GM23338 (cell line): ENCODE measurements at regions not wholly inside any gene's neighbourhood (a gene's known extent, or its start where the extent isn't known, plus 50 kb on each side); places are given as distances from the start of the nearest gene placed in this dataset.

Experiments
- ATAC-seq: fragments of 200-7000 bp; cut with Tn5 transposase; 3 replicates; pipeline ENCODE4 v1.9.1; 2020
- DNase-seq: peaks from one replicate; pipeline ENCODE4 v3.0.0-alpha.2; 2015; ENCODE audit warnings: low spot score
- H2AFZ ChIP-seq: fragments of 200-600 bp; sonication (generic); 2 replicates; pipeline ENCODE4 v1.8.0; 2016; ENCODE audit warnings: antibody characterized with exemption, mild to moderate bottlenecking, moderate library complexity
- H3F3A ChIP-seq: fragments of 200-600 bp; sonication (generic); replicated peaks from 2 replicates; pipeline ENCODE4 v1.8.0; 2017; ENCODE audit warnings: antibody characterized with exemption, mixed run types, low read depth
- H3K27ac ChIP-seq: fragments of 200-600 bp; sonication (generic); 2 replicates; pipeline ENCODE4 v1.6.1; 2016; ENCODE audit warnings: low read depth
- H3K27me3 ChIP-seq: fragments of 200-600 bp; sonication (generic); 2 replicates; pipeline ENCODE4 v1.8.0; 2016; ENCODE audit warnings: mild to moderate bottlenecking, mixed run types, moderate library complexity; ENCODE audit not compliant: insufficient read depth
- H3K36me3 ChIP-seq: fragments of 200-600 bp; sonication (generic); 2 replicates; pipeline ENCODE4 v1.8.0; 2016; ENCODE audit warnings: mild to moderate bottlenecking; ENCODE audit not compliant: insufficient read depth
- H3K4me1 ChIP-seq: fragments of 200-600 bp; sonication (generic); 2 replicates; pipeline ENCODE4 v1.8.0; 2016; ENCODE audit warnings: mild to moderate bottlenecking, moderate library complexity; ENCODE audit not compliant: insufficient read depth
- H3K4me2 ChIP-seq: fragments of 200-600 bp; sonication (generic); 2 replicates; pipeline ENCODE4 v1.7.1; 2017; ENCODE audit warnings: mixed run types
- H3K4me3 ChIP-seq: fragments of 200-600 bp; sonication (generic); 2 replicates; pipeline ENCODE4 v1.6.1; 2016; ENCODE audit warnings: mixed run types
- H3K79me2 ChIP-seq: fragments of 200-600 bp; sonication (generic); replicated peaks from 2 replicates; pipeline ENCODE4 v1.8.0; 2017; ENCODE audit warnings: mild to moderate bottlenecking; ENCODE audit not compliant: insufficient read depth
- H3K9me2 ChIP-seq: fragments of 200-600 bp; sonication (generic); 2 replicates; pipeline ENCODE4 v1.8.0; 2017; ENCODE audit not compliant: insufficient read depth
- H4K20me1 ChIP-seq: fragments of 200-600 bp; sonication (generic); replicated peaks from 2 replicates; pipeline ENCODE4 v1.8.0; 2017; ENCODE audit warnings: mild to moderate bottlenecking; ENCODE audit not compliant: insufficient read depth
- H3K27ac Mint-ChIP-seq: 2 replicates; pipeline ENCODE4 v1.8.0; 2020; ENCODE audit warnings: inconsistent platforms, mild to moderate bottlenecking, moderate library complexity, mixed read lengths
- H3K27me3 Mint-ChIP-seq: 3 replicates; pipeline ENCODE4 v1.8.0; 2022; ENCODE audit warnings: low read depth, mild to moderate bottlenecking, moderate library complexity, mixed read lengths, inconsistent platforms; ENCODE audit not compliant: insufficient read depth, poor library complexity
- H3K36me3 Mint-ChIP-seq: 3 replicates; pipeline ENCODE4 v1.8.0; 2021; ENCODE audit warnings: low read depth, mild to moderate bottlenecking, inconsistent platforms, moderate library complexity, mixed read lengths
- H3K4me1 Mint-ChIP-seq: 3 replicates; pipeline ENCODE4 v1.8.0; 2020; ENCODE audit warnings: mild to moderate bottlenecking, inconsistent platforms, mixed read lengths
- H3K4me3 Mint-ChIP-seq: 3 replicates; pipeline ENCODE4 v1.8.0; 2021; ENCODE audit warnings: moderate library complexity, mild to moderate bottlenecking, inconsistent platforms, mixed read lengths
- H3K9me3 Mint-ChIP-seq: 3 replicates; pipeline ENCODE4 v1.8.0; 2020; ENCODE audit warnings: moderate library complexity, mild to moderate bottlenecking, inconsistent platforms, mixed read lengths
- CREB1 ChIP-seq: fragments of 250-450 bp; sonication (Bioruptor Pico); IDR thresholded peaks from 2 replicates; pipeline ENCODE4 v1.5.0; 2020; ENCODE audit warnings: low read depth, mild to moderate bottlenecking, moderate library complexity
- EZH2 ChIP-seq: fragments of 200-600 bp; sonication (generic); IDR thresholded peaks from one replicate; pipeline ENCODE4 v1.8.0; 2017; ENCODE audit warnings: antibody characterized with exemption, mild to moderate bottlenecking, low read depth; ENCODE audit not compliant: unreplicated experiment
- EZH2phosphoT487 ChIP-seq: fragments of 200-600 bp; sonication (generic); IDR thresholded peaks from one replicate; pipeline ENCODE4 v1.8.1; 2018; ENCODE audit warnings: antibody characterized with exemption; ENCODE audit not compliant: unreplicated experiment
- JUNB ChIP-seq: IDR thresholded peaks from one replicate; pipeline ENCODE4 v1.6.1; 2016; ENCODE audit warnings: antibody characterized with exemption; ENCODE audit not compliant: unreplicated experiment
- NANOG ChIP-seq: IDR thresholded peaks from 2 replicates; pipeline ENCODE4 v1.6.1; 2016; ENCODE audit warnings: antibody characterized with exemption, borderline replicate concordance
- POLR2AphosphoS5 ChIP-seq: IDR thresholded peaks from 2 replicates; pipeline ENCODE4 v1.6.1; 2016; ENCODE audit warnings: antibody characterized with exemption, low read depth
- STAT1 ChIP-seq: IDR thresholded peaks from one replicate; pipeline ENCODE4 v1.6.1; 2016; ENCODE audit warnings: antibody characterized with exemption; ENCODE audit not compliant: unreplicated experiment
- ZNF114 ChIP-seq: fragments of 250-450 bp; sonication (Bioruptor Pico); IDR thresholded peaks from 2 replicates; pipeline ENCODE4 v1.5.0; 2020; ENCODE audit warnings: mild to moderate bottlenecking, moderate library complexity
- TF ChIP-seq, protein P1 (sequence below), 2 experiments: fragments of 200-600 bp in 1 of 2; sonication (generic) in 1 of 2; conservative IDR thresholded peaks; 2 replicates each; pipeline versions ENCODE4 v1.5.1 to v1.6.1; 2016 to 2017; ENCODE audit warnings: antibody characterized with exemption in 2 of 2, low read depth in 2 of 2, mild to moderate bottlenecking in 2 of 2, moderate library complexity in 1 of 2
- TF ChIP-seq, protein P2 (sequence below): fragments of 250-450 bp; sonication (Bioruptor Pico); IDR thresholded peaks from 2 replicates; pipeline ENCODE4 v1.5.0; 2020; ENCODE audit warnings: mild to moderate bottlenecking, moderate library complexity
- TF ChIP-seq, protein P3 (sequence below): IDR thresholded peaks from 2 replicates; pipeline ENCODE4 v1.6.1; 2016; ENCODE audit warnings: antibody characterized with exemption

- peaks cover 2% of the 10 kb centered on the region for H3K27me3 Mint-ChIP-seq
- H3K4me2 ChIP-seq = no peak overlapping the region
- ATAC-seq = no peak
- H2AFZ ChIP-seq = no peak overlapping the region
- no peak overlapping the region for H3K4me3 Mint-ChIP-seq
- H3K27me3 ChIP-seq = no peaks in the 10 kb centered on the region
- no peaks in the 10 kb centered on the region for H4K20me1 ChIP-seq
- no peak overlapping the region for H3K27ac ChIP-seq
- no peaks in the 10 kb centered on the region for H3K36me3 ChIP-seq
- no peak for TF ChIP-seq POLR2AphosphoS5
- no peak for TF ChIP-seq CREB1
- TF ChIP-seq, protein P1, sequence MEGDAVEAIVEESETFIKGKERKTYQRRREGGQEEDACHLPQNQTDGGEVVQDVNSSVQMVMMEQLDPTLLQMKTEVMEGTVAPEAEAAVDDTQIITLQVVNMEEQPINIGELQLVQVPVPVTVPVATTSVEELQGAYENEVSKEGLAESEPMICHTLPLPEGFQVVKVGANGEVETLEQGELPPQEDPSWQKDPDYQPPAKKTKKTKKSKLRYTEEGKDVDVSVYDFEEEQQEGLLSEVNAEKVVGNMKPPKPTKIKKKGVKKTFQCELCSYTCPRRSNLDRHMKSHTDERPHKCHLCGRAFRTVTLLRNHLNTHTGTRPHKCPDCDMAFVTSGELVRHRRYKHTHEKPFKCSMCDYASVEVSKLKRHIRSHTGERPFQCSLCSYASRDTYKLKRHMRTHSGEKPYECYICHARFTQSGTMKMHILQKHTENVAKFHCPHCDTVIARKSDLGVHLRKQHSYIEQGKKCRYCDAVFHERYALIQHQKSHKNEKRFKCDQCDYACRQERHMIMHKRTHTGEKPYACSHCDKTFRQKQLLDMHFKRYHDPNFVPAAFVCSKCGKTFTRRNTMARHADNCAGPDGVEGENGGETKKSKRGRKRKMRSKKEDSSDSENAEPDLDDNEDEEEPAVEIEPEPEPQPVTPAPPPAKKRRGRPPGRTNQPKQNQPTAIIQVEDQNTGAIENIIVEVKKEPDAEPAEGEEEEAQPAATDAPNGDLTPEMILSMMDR (conservative IDR thresholded peaks at IDR 0.05; ENCODE audit: low read depth in 2 of 2) = no peak
- TF ChIP-seq EZH2 = no peak
- TF ChIP-seq ZNF114 (CRISPR knock-in tag) = no peak
- no peak for TF ChIP-seq STAT1
- no peak for TF ChIP-seq NANOG
- TF ChIP-seq, protein P2, sequence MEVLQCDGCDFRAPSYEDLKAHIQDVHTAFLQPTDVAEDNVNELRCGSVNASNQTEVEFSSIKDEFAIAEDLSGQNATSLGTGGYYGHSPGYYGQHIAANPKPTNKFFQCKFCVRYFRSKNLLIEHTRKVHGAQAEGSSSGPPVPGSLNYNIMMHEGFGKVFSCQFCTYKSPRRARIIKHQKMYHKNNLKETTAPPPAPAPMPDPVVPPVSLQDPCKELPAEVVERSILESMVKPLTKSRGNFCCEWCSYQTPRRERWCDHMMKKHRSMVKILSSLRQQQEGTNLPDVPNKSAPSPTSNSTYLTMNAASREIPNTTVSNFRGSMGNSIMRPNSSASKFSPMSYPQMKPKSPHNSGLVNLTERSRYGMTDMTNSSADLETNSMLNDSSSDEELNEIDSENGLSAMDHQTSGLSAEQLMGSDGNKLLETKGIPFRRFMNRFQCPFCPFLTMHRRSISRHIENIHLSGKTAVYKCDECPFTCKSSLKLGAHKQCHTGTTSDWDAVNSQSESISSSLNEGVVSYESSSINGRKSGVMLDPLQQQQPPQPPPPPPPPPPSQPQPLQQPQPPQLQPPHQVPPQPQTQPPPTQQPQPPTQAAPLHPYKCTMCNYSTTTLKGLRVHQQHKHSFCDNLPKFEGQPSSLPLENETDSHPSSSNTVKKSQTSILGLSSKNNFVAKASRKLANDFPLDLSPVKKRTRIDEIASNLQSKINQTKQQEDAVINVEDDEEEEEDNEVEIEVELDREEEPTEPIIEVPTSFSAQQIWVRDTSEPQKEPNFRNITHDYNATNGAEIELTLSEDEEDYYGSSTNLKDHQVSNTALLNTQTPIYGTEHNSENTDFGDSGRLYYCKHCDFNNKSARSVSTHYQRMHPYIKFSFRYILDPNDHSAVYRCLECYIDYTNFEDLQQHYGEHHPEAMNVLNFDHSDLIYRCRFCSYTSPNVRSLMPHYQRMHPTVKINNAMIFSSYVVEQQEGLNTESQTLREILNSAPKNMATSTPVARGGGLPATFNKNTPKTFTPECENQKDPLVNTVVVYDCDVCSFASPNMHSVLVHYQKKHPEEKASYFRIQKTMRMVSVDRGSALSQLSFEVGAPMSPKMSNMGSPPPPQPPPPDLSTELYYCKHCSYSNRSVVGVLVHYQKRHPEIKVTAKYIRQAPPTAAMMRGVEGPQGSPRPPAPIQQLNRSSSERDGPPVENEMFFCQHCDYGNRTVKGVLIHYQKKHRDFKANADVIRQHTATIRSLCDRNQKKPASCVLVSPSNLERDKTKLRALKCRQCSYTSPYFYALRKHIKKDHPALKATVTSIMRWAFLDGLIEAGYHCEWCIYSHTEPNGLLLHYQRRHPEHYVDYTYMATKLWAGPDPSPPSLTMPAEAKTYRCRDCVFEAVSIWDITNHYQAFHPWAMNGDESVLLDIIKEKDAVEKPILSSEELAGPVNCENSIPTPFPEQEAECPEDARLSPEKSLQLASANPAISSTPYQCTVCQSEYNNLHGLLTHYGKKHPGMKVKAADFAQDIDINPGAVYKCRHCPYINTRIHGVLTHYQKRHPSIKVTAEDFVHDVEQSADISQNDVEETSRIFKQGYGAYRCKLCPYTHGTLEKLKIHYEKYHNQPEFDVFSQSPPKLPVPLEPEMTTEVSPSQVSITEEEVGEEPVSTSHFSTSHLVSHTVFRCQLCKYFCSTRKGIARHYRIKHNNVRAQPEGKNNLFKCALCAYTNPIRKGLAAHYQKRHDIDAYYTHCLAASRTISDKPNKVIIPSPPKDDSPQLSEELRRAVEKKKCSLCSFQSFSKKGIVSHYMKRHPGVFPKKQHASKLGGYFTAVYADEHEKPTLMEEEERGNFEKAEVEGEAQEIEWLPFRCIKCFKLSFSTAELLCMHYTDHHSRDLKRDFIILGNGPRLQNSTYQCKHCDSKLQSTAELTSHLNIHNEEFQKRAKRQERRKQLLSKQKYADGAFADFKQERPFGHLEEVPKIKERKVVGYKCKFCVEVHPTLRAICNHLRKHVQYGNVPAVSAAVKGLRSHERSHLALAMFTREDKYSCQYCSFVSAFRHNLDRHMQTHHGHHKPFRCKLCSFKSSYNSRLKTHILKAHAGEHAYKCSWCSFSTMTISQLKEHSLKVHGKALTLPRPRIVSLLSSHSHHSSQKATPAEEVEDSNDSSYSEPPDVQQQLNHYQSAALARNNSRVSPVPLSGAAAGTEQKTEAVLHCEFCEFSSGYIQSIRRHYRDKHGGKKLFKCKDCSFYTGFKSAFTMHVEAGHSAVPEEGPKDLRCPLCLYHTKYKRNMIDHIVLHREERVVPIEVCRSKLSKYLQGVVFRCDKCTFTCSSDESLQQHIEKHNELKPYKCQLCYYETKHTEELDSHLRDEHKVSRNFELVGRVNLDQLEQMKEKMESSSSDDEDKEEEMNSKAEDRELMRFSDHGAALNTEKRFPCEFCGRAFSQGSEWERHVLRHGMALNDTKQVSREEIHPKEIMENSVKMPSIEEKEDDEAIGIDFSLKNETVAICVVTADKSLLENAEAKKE (CRISPR knock-in tag) = no peak
- TF ChIP-seq JUNB = no peak
- TF ChIP-seq, protein P3, sequence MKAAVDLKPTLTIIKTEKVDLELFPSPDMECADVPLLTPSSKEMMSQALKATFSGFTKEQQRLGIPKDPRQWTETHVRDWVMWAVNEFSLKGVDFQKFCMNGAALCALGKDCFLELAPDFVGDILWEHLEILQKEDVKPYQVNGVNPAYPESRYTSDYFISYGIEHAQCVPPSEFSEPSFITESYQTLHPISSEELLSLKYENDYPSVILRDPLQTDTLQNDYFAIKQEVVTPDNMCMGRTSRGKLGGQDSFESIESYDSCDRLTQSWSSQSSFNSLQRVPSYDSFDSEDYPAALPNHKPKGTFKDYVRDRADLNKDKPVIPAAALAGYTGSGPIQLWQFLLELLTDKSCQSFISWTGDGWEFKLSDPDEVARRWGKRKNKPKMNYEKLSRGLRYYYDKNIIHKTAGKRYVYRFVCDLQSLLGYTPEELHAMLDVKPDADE = no peak
- no peak for TF ChIP-seq EZH2phosphoT487
- no peak overlapping the region for H3K4me3 ChIP-seq
- H3K4me1 Mint-ChIP-seq = peaks cover 8% of the 10 kb centered on the region; the same call in 2 of the 3 replicates
- no peaks in the 10 kb centered on the region for H3K36me3 Mint-ChIP-seq
- no peaks in the 10 kb centered on the region for H3K9me3 Mint-ChIP-seq
- no peaks in the 10 kb centered on the region for H3K9me2 ChIP-seq
- H3K27ac Mint-ChIP-seq = no peak overlapping the region
- no peak for DNase-seq
- H3F3A ChIP-seq = no peaks in the 10 kb centered on the region
- no peaks in the 10 kb centered on the region for H3K79me2 ChIP-seq
- peaks cover under 1% of the 10 kb centered on the region; the same call in 1 of the 2 replicates for H3K4me1 ChIP-seq
Measured at GRCh38 chr10:35758076-35758475, 116.0 kb upstream of the FZD8 start.
